K562 (cell line): ENCODE measurements at regions not wholly inside any gene's neighbourhood (a gene's known extent, or its start where the extent isn't known, plus 50 kb on each side); places are given as distances from the start of the nearest gene placed in this dataset.

ENCODE experiments used
- HNRNPL ChIP-seq: fragments of 200-400 bp; formaldehyde crosslinking; IDR thresholded peaks from 2 replicates; pipeline ENCODE4 v1.6.1; 2017; ENCODE audit warnings: low read depth, mild to moderate bottlenecking, low read length
- MTF1 ChIP-seq: fragments of 250-450 bp; sonication (Bioruptor Pico); IDR thresholded peaks from 2 replicates; pipeline ENCODE4 v1.9.0; 2021; ENCODE audit warnings: moderate library complexity, mild to moderate bottlenecking, inconsistent platforms, borderline replicate concordance
- SRF ChIP-seq, 2 experiments: fragments of 250-450, 450-650 bp in 1 of 2; sonication (Bioruptor Pico) in 1 of 2; sonication (generic) in 1 of 2; formaldehyde crosslinking; IDR thresholded peaks; 2 replicates each; pipeline versions ENCODE4 v1.5.0 to v1.5.1; 2020 to 2022; ENCODE audit warnings: mild to moderate bottlenecking in 1 of 2, missing genetic modification reagents in 1 of 2
- STAG1 ChIP-seq: sonication (generic); formaldehyde crosslinking; IDR thresholded peaks from 2 replicates; pipeline ENCODE4 v1.5.0; 2020; ENCODE audit warnings: missing genetic modification reagents, borderline replicate concordance
- ZBTB11 ChIP-seq, 3 experiments: fragments of 200-800 bp in 1 of 3; fragments of 250-450 bp in 1 of 3; fragments of 450-650 bp in 1 of 3; sonication (Bioruptor Pico) in 1 of 3; sonication (Bioruptor generic) in 1 of 3; formaldehyde crosslinking in 1 of 3; IDR thresholded peaks; 2 replicates each; pipeline versions ENCODE4 v1.6.1 to v1.8.0; 2016 to 2022; ENCODE audit warnings: mild to moderate bottlenecking in 2 of 3, missing genetic modification characterization in 2 of 3, missing compliant biosample characterization in 1 of 3, moderate library complexity in 1 of 3
- ZNF3 ChIP-seq: fragments of 250-450 bp; sonication (Bioruptor Pico); IDR thresholded peaks from 2 replicates; pipeline ENCODE4 v1.5.0; 2021; ENCODE audit warnings: mild to moderate bottlenecking, moderate library complexity
- TF ChIP-seq, protein P1 (sequence below): fragments of 450-650 bp; IDR thresholded peaks from 2 replicates; pipeline ENCODE4 v1.6.1; 2016

GRCh38 chr16:51388516-51388951 lies 237.5 kb upstream of the SALL1 start (continued):
- TF ChIP-seq, protein P1, sequence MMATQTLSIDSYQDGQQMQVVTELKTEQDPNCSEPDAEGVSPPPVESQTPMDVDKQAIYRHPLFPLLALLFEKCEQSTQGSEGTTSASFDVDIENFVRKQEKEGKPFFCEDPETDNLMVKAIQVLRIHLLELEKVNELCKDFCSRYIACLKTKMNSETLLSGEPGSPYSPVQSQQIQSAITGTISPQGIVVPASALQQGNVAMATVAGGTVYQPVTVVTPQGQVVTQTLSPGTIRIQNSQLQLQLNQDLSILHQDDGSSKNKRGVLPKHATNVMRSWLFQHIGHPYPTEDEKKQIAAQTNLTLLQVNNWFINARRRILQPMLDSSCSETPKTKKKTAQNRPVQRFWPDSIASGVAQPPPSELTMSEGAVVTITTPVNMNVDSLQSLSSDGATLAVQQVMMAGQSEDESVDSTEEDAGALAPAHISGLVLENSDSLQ = no peak
- TF ChIP-seq ZBTB11 (CRISPR knock-in tag; IDR thresholded peaks at IDR 0.05) (no peak), SRF (CRISPR knock-in tag; IDR thresholded peaks at IDR 0.05) (no peak), MTF1 (CRISPR knock-in tag) (no peak), ZNF3 (CRISPR knock-in tag) (no peak), STAG1 (CRISPR knock-in tag) (no peak), HNRNPL (no peak)
- TF ChIP-seq, all 486 proteins: peak for 0
